ENCODE measurements at regions not wholly inside any gene's neighbourhood (a gene's known extent, or its start where the extent isn't known, plus 50 kb on each side); places are given as distances from the start of the nearest gene placed in this dataset.

GRCh38 chr6:88377976-88378568 is 211.9 kb upstream of the CNR1 start:
- Histone ChIP-seq H3K4me1 (no peaks in the 10 kb centered on the region), H3K36me3 (ENCODE audit: control insufficient read depth, insufficient read depth, low read length) (no peaks in the 10 kb centered on the region), H3K9me3 (ENCODE audit: control insufficient read depth, low read length) (no peaks in the 10 kb centered on the region), H3K4me2 (ENCODE audit: low read length) (no peak overlapping the region), H3K79me2 (no peaks in the 10 kb centered on the region), H2AFZ (no peak overlapping the region), H3K9ac (no peak overlapping the region), H3K27ac (no peak overlapping the region), H3K4me3 (ENCODE audit: low read depth, low read length) (no peak overlapping the region), H3K27me3 (ENCODE audit: control insufficient read depth, insufficient read depth, low read length) (no peaks in the 10 kb centered on the region)
- TF ChIP-seq, protein P1, sequence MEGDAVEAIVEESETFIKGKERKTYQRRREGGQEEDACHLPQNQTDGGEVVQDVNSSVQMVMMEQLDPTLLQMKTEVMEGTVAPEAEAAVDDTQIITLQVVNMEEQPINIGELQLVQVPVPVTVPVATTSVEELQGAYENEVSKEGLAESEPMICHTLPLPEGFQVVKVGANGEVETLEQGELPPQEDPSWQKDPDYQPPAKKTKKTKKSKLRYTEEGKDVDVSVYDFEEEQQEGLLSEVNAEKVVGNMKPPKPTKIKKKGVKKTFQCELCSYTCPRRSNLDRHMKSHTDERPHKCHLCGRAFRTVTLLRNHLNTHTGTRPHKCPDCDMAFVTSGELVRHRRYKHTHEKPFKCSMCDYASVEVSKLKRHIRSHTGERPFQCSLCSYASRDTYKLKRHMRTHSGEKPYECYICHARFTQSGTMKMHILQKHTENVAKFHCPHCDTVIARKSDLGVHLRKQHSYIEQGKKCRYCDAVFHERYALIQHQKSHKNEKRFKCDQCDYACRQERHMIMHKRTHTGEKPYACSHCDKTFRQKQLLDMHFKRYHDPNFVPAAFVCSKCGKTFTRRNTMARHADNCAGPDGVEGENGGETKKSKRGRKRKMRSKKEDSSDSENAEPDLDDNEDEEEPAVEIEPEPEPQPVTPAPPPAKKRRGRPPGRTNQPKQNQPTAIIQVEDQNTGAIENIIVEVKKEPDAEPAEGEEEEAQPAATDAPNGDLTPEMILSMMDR (IDR thresholded peaks at IDR 0.05): no peak

DNA sequence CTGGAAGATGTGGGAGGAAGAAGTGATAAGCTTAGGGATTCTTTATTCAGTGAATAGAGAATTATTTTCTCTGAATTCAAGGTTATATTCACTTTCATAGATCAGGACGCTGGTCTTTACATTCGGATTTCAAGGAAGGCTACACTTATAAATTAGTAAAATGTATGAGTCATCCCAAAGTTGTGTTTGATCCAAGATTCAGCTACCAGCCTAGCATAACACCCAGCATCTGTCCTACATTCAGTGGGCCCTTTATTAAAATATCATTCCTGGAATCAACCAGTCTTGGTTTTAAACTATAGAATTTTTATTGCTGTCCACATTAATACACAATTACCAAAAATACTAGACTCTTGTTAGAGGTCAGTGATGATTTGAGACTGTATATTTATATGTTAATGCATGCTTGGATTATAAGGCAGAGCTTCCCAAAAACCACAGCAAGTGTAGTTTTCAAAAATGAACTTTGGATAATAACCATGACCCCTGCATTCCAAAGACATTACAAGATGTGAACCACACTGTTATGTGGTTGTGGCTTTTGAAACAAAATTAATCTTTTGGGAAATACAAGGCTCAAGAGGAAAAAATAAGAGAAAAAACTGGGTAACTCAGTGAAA is 210.7 kb upstream of the CNR1 start:
- TF ChIP-seq, protein P1 (IDR thresholded peaks at IDR 0.05): no peak
- no peak overlapping the region for H3K4me2 ChIP-seq (ENCODE audit: low read length)
- no peaks in the 10 kb centered on the region for H3K9me3 ChIP-seq (ENCODE audit: control insufficient read depth, low read length)
- no peaks in the 10 kb centered on the region for H3K4me1 ChIP-seq
- H3K4me3 ChIP-seq (ENCODE audit: low read depth, low read length): no peak overlapping the region
- H3K27me3 ChIP-seq (ENCODE audit: control insufficient read depth, insufficient read depth, low read length): no peaks in the 10 kb centered on the region
- H3K36me3 ChIP-seq (ENCODE audit: control insufficient read depth, insufficient read depth, low read length): no peaks in the 10 kb centered on the region
- H3K79me2 ChIP-seq: no peaks in the 10 kb centered on the region
- no peak overlapping the region for H3K27ac ChIP-seq
- no peak overlapping the region for H2AFZ ChIP-seq
- no peak overlapping the region for H3K9ac ChIP-seq

DNA sequence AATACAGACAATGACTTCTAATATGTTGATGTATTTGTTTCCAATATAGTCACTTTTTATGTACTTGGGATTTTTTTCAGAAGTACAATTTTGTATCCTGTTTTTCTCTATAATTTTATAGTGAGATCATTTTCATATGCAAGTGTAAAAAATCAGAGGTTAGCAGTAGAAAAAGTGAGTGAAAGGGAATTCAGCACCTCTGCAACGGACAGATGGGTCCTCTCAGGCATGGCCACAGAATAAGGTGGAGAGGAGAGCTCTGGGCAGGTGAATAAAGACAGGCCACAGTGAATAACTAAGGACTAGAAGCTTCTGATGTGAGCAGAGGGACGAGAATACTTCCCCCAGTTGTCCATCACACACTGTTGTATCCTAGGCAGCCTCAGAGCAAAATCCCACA is 210.1 kb upstream of the CNR1 start:
- TF ChIP-seq, protein P1 (IDR thresholded peaks at IDR 0.05): no peak
- Histone ChIP-seq H3K27ac (no peak overlapping the region), H3K4me2 (ENCODE audit: low read length) (no peak overlapping the region), H3K9ac (no peak overlapping the region), H3K27me3 (ENCODE audit: control insufficient read depth, insufficient read depth, low read length) (no peaks in the 10 kb centered on the region), H3K36me3 (ENCODE audit: control insufficient read depth, insufficient read depth, low read length) (no peaks in the 10 kb centered on the region), H3K4me1 (no peaks in the 10 kb centered on the region), H3K9me3 (ENCODE audit: control insufficient read depth, low read length) (no peaks in the 10 kb centered on the region), H2AFZ (no peak overlapping the region), H3K79me2 (no peaks in the 10 kb centered on the region), H3K4me3 (ENCODE audit: low read depth, low read length) (no peak overlapping the region)

GRCh38 chr6:88374553-88374952 is 208.4 kb upstream of the CNR1 start:
- TF ChIP-seq, protein P1 (IDR thresholded peaks at IDR 0.05): no peak
- Histone ChIP-seq H3K4me1 (no peaks in the 10 kb centered on the region), H3K36me3 (ENCODE audit: control insufficient read depth, insufficient read depth, low read length) (no peaks in the 10 kb centered on the region), H3K27ac (no peak overlapping the region), H3K4me3 (ENCODE audit: low read depth, low read length) (no peak overlapping the region), H3K4me2 (ENCODE audit: low read length) (no peak overlapping the region), H3K27me3 (ENCODE audit: control insufficient read depth, insufficient read depth, low read length) (no peaks in the 10 kb centered on the region), H2AFZ (no peak overlapping the region), H3K79me2 (no peaks in the 10 kb centered on the region), H3K9me3 (ENCODE audit: control insufficient read depth, low read length) (no peaks in the 10 kb centered on the region), H3K9ac (no peak overlapping the region)

- TF ChIP-seq, protein P1 (IDR thresholded peaks at IDR 0.05): no peak
- H3K79me2 ChIP-seq: no peaks in the 10 kb centered on the region
- no peaks in the 10 kb centered on the region for H3K36me3 ChIP-seq (ENCODE audit: control insufficient read depth, insufficient read depth, low read length)
- H3K27ac ChIP-seq: no peak overlapping the region
- no peak overlapping the region for H3K9ac ChIP-seq
- no peak overlapping the region for H3K4me2 ChIP-seq (ENCODE audit: low read length)
- H3K9me3 ChIP-seq (ENCODE audit: control insufficient read depth, low read length): no peaks in the 10 kb centered on the region
- H3K27me3 ChIP-seq (ENCODE audit: control insufficient read depth, insufficient read depth, low read length): no peaks in the 10 kb centered on the region
- H3K4me1 ChIP-seq: no peaks in the 10 kb centered on the region
- H2AFZ ChIP-seq: no peak overlapping the region
- no peak overlapping the region for H3K4me3 ChIP-seq (ENCODE audit: low read depth, low read length)
These were observed 205.3 kb upstream of the CNR1 start for GRCh38 chr6:88371480-88371879.
